SK-N-MC (cell line): ENCODE measurements at regions not wholly inside any gene's neighbourhood (a gene's known extent, or its start where the extent isn't known, plus 50 kb on each side); places are given as distances from the start of the nearest gene placed in this dataset.

Experiments used
- EZH2 ChIP-seq: fragments of 200-600 bp; sonication (generic); IDR thresholded peaks from one replicate; pipeline ENCODE4 v1.6.1; 2017; ENCODE audit warnings: antibody characterized with exemption
- FOXP2 ChIP-seq: optimal IDR thresholded peaks from 2 replicates; pipeline ENCODE3; 2011; ENCODE audit warnings: mild to moderate bottlenecking, moderate library complexity; ENCODE audit not compliant: insufficient read depth; ENCODE audit errors: extremely low read length, control extremely low read depth
- POLR2AphosphoS5 ChIP-seq: IDR thresholded peaks from 2 replicates; pipeline ENCODE4 v1.6.1; 2012; ENCODE audit warnings: mild to moderate bottlenecking, low read depth, low read length, borderline replicate concordance

DNA sequence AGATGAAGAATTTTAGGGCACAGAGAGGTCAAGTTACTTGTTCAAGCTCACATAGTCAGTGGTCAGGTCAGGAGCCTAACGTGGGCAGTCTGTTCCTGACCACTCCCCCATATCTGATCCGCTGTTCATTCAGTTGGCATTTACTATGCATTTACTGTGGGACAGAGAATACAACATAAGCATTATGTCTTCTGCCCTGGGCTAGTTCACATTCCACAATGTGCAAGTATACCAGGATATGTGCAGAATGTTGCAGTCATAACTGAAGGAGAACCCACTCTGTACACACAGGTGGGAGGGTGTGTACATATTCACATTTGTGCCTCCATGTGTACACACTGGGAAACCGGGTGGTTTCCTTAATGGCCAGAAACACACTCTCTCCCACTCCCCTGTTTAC lies 309.6 kb downstream of the PRDM2 start:
- TF ChIP-seq EZH2 (no peak), POLR2AphosphoS5 (no peak), FOXP2 (no peak)
